NCI-H146 treated with DMSO at 0.1 percent for 48 hours (cell line): ENCODE measurements at regions not wholly inside any gene's neighbourhood (a gene's known extent, or its start where the extent isn't known, plus 50 kb on each side); places are given as distances from the start of the nearest gene placed in this dataset.

Experiments used
- DNase-seq: peaks from one replicate; lab custom pipeline; 2025; ENCODE audit not compliant: unreplicated experiment; lab: John Stamatoyannopoulos, UW

GRCh38 chr12:47561746-47562145 lies 144.1 kb downstream of the RPAP3 start:
- no peak for DNase-seq

- DNase-seq, result no peak
Observed at GRCh38 chr12:47560415-47560814, 145.4 kb downstream of the RPAP3 start.

GRCh38 chr12:47558625-47559345 lies 147.0 kb downstream of the RPAP3 start:
- no peak for DNase-seq

GRCh38 chr12:47557386-47557785 lies 148.4 kb downstream of the RPAP3 start:
- DNase-seq, result no peak

GRCh38 chr12:47556261-47557030 lies 149.4 kb downstream of the RPAP3 start:
- no peak for DNase-seq

GRCh38 chr12:47554046-47554653 lies 151.7 kb downstream of the RPAP3 start:
- no peak for DNase-seq

- DNase-seq, result no peak
Observed at GRCh38 chr12:47553266-47553665, 152.6 kb downstream of the RPAP3 start.

GRCh38 chr12:47551426-47551851 lies 154.4 kb downstream of the RPAP3 start:
- no peak for DNase-seq

GRCh38 chr12:47549258-47549657 lies 156.6 kb downstream of the RPAP3 start:
- no peak for DNase-seq

GRCh38 chr12:47548401-47548800 lies 157.4 kb downstream of the RPAP3 start:
- no peak for DNase-seq

- peak; percentile 22 for DNase-seq
Observed at GRCh38 chr12:47547077-47547476, 158.8 kb downstream of the RPAP3 start.

- DNase-seq, result no peak
Observed at GRCh38 chr12:47545938-47546609, 159.8 kb downstream of the RPAP3 start.

- no peak for DNase-seq
Observed at GRCh38 chr12:47534695-47535094, 171.1 kb downstream of the RPAP3 start.

GRCh38 chr12:47530050-47530449 lies 175.8 kb downstream of the RPAP3 start:
- DNase-seq, result no peak

GRCh38 chr12:47527816-47528215 lies 178.0 kb downstream of the RPAP3 start:
- DNase-seq, result no peak

- DNase-seq, result no peak
Observed at GRCh38 chr12:47520029-47520428, 185.8 kb downstream of the RPAP3 start.

- DNase-seq, result no peak
Observed at GRCh38 chr12:47517122-47517521, 188.7 kb downstream of the RPAP3 start.

GRCh38 chr12:47509398-47509851 lies 196.4 kb downstream of the RPAP3 start:
- DNase-seq, result no peak

GRCh38 chr12:47507221-47507620 lies 198.6 kb downstream of the RPAP3 start:
- no peak for DNase-seq

- no peak for DNase-seq
Observed at GRCh38 chr12:47504775-47505446, 200.9 kb downstream of the RPAP3 start.

- DNase-seq, result no peak
Observed at GRCh38 chr12:47493801-47494200, 212.0 kb downstream of the RPAP3 start.
